IPS-18a (cell line): ENCODE measurements at regions not wholly inside any gene's neighbourhood (a gene's known extent, or its start where the extent isn't known, plus 50 kb on each side); places are given as distances from the start of the nearest gene placed in this dataset.

Source experiments
- H3K27ac ChIP-seq: one replicate; pipeline ENCODE4 v1.5.1; 2013; ENCODE audit warnings: low read length
- H3K27me3 ChIP-seq: one replicate; pipeline ENCODE4 v1.6.1; 2013; ENCODE audit warnings: mild to moderate bottlenecking, low read length; ENCODE audit not compliant: control insufficient read depth, insufficient read depth
- H3K36me3 ChIP-seq: one replicate; pipeline ENCODE4 v1.6.1; 2013; ENCODE audit warnings: low read depth, low read length; ENCODE audit not compliant: control insufficient read depth
- H3K4me1 ChIP-seq: one replicate; pipeline ENCODE4 v1.6.1; 2013; ENCODE audit warnings: low read depth, low read length; ENCODE audit not compliant: control insufficient read depth
- H3K4me3 ChIP-seq: one replicate; pipeline ENCODE4 v1.5.1; 2013; ENCODE audit warnings: low read length
- H3K9ac ChIP-seq: one replicate; pipeline ENCODE4 v1.6.1; 2013; ENCODE audit warnings: mild to moderate bottlenecking, low read length, moderate library complexity
- H3K9me3 ChIP-seq: one replicate; pipeline ENCODE4 v1.6.1; 2013; ENCODE audit warnings: low read depth, low read length; ENCODE audit not compliant: control insufficient read depth

GRCh38 chr11:70732023-70732880 is 333.9 kb downstream of the CTTN start:
- Histone ChIP-seq H3K9ac (no peak overlapping the region), H3K9me3 (no peaks in the 10 kb centered on the region), H3K27ac (no peak overlapping the region), H3K36me3 (no peaks in the 10 kb centered on the region), H3K4me3 (no peak overlapping the region), H3K4me1 (peaks cover 5% of the 10 kb centered on the region), H3K27me3 (no peaks in the 10 kb centered on the region)

GRCh38 chr11:70732881-70733196 is 334.5 kb downstream of the CTTN start:
- Histone ChIP-seq H3K4me1 (peaks cover 5% of the 10 kb centered on the region), H3K9ac (no peak overlapping the region), H3K27ac (no peak overlapping the region), H3K9me3 (no peaks in the 10 kb centered on the region), H3K36me3 (no peaks in the 10 kb centered on the region), H3K27me3 (no peaks in the 10 kb centered on the region), H3K4me3 (no peak overlapping the region)

- no peak overlapping the region for H3K4me3 ChIP-seq
- no peak overlapping the region for H3K27ac ChIP-seq
- H3K27me3 ChIP-seq, result no peaks in the 10 kb centered on the region
- H3K36me3 ChIP-seq, result no peaks in the 10 kb centered on the region
- no peak overlapping the region for H3K9ac ChIP-seq
- no peaks in the 10 kb centered on the region for H3K4me1 ChIP-seq
- no peaks in the 10 kb centered on the region for H3K9me3 ChIP-seq
Measured at GRCh38 chr11:70733327-70734325, 335.3 kb downstream of the CTTN start.

- Histone ChIP-seq H3K4me1 (no peaks in the 10 kb centered on the region), H3K27ac (no peak overlapping the region), H3K9me3 (no peaks in the 10 kb centered on the region), H3K4me3 (no peak overlapping the region), H3K27me3 (no peaks in the 10 kb centered on the region), H3K36me3 (no peaks in the 10 kb centered on the region), H3K9ac (no peak overlapping the region)
Measured at GRCh38 chr11:70734379-70734778, 336.1 kb downstream of the CTTN start.

- Histone ChIP-seq H3K4me3 (no peak overlapping the region), H3K4me1 (no peaks in the 10 kb centered on the region), H3K36me3 (no peaks in the 10 kb centered on the region), H3K9ac (no peak overlapping the region), H3K9me3 (no peaks in the 10 kb centered on the region), H3K27ac (no peak overlapping the region), H3K27me3 (no peaks in the 10 kb centered on the region)
Measured at GRCh38 chr11:70734911-70735310, 336.6 kb downstream of the CTTN start.

GRCh38 chr11:70735976-70736375 is 337.6 kb downstream of the CTTN start:
- no peaks in the 10 kb centered on the region for H3K27me3 ChIP-seq
- H3K27ac ChIP-seq, result no peak overlapping the region
- H3K36me3 ChIP-seq, result no peaks in the 10 kb centered on the region
- H3K9me3 ChIP-seq, result no peaks in the 10 kb centered on the region
- no peak overlapping the region for H3K9ac ChIP-seq
- no peak overlapping the region for H3K4me3 ChIP-seq
- no peaks in the 10 kb centered on the region for H3K4me1 ChIP-seq

- Histone ChIP-seq H3K27me3 (no peaks in the 10 kb centered on the region), H3K4me1 (no peaks in the 10 kb centered on the region), H3K9me3 (no peaks in the 10 kb centered on the region), H3K27ac (no peak overlapping the region), H3K36me3 (no peaks in the 10 kb centered on the region), H3K4me3 (no peak overlapping the region), H3K9ac (no peak overlapping the region)
Measured at GRCh38 chr11:70736461-70736860, 338.1 kb downstream of the CTTN start.

GRCh38 chr11:70736937-70737640 is 338.8 kb downstream of the CTTN start:
- no peak overlapping the region for H3K4me3 ChIP-seq
- H3K36me3 ChIP-seq, result no peaks in the 10 kb centered on the region
- peaks cover 4% of the 10 kb centered on the region for H3K4me1 ChIP-seq
- no peak overlapping the region for H3K27ac ChIP-seq
- no peaks in the 10 kb centered on the region for H3K9me3 ChIP-seq
- H3K27me3 ChIP-seq, result no peaks in the 10 kb centered on the region
- H3K9ac ChIP-seq, result no peak overlapping the region

GRCh38 chr11:70737816-70738630 is 339.7 kb downstream of the CTTN start:
- no peaks in the 10 kb centered on the region for H3K27me3 ChIP-seq
- H3K4me1 ChIP-seq, result peaks cover 14% of the 10 kb centered on the region
- no peak overlapping the region for H3K9ac ChIP-seq
- no peaks in the 10 kb centered on the region for H3K36me3 ChIP-seq
- H3K9me3 ChIP-seq, result no peaks in the 10 kb centered on the region
- H3K27ac ChIP-seq, result no peak overlapping the region
- no peak overlapping the region for H3K4me3 ChIP-seq

GRCh38 chr11:70738661-70739060 is 340.3 kb downstream of the CTTN start:
- Histone ChIP-seq H3K9ac (no peak overlapping the region), H3K27me3 (no peaks in the 10 kb centered on the region), H3K4me1 (peaks cover 20% of the 10 kb centered on the region), H3K36me3 (no peaks in the 10 kb centered on the region), H3K9me3 (no peaks in the 10 kb centered on the region), H3K4me3 (no peak overlapping the region), H3K27ac (no peak overlapping the region)

- Histone ChIP-seq H3K27ac (no peak overlapping the region), H3K4me3 (no peak overlapping the region), H3K4me1 (peaks cover 22% of the 10 kb centered on the region), H3K36me3 (no peaks in the 10 kb centered on the region), H3K9ac (no peak overlapping the region), H3K27me3 (no peaks in the 10 kb centered on the region), H3K9me3 (no peaks in the 10 kb centered on the region)
Measured at GRCh38 chr11:70739091-70739490, 340.8 kb downstream of the CTTN start.
